Gastrocnemius medialis (tissue), 4 donors: ENCODE measurements at regions not wholly inside any gene's neighbourhood (a gene's known extent, or its start where the extent isn't known, plus 50 kb on each side); places are given as distances from the start of the nearest gene placed in this dataset.

ENCODE experiments used
- CTCF ChIP-seq, 5 experiments: fragments of 450-650 bp in 3 of 5; fragments of 200-600 bp in 2 of 5; sonication (generic) in 2 of 5; IDR thresholded peaks in 4 of 5; conservative IDR thresholded peaks in 1 of 5; 1 replicate in 4 of 5; 2 replicates in 1 of 5; pipeline ENCODE4 v1.5.1; 2016 to 2019; ENCODE audit warnings: antibody characterized with exemption in 5 of 5, mild to moderate bottlenecking in 3 of 5, moderate library complexity in 3 of 5
- POLR2A ChIP-seq, 2 donors: fragments of 450-650 bp; IDR thresholded peaks; one replicate each; pipeline ENCODE4 v1.6.1; 2017; ENCODE audit warnings: antibody characterized with exemption in 2 of 2, mild to moderate bottlenecking in 2 of 2, moderate library complexity in 2 of 2

- TF ChIP-seq POLR2A (IDR thresholded peaks at IDR 0.05): no peak
- no peak for TF ChIP-seq CTCF (IDR thresholded peaks at IDR 0.05 in 4 of 5, conservative IDR thresholded peaks at IDR 0.05 in 1 of 5)
These were observed 1061.8 kb upstream of the FLRT2 start for GRCh38 chr14:84468153-84468552.
